OCI-LY1 (cell line): ENCODE measurements at regions not wholly inside any gene's neighbourhood (a gene's known extent, or its start where the extent isn't known, plus 50 kb on each side); places are given as distances from the start of the nearest gene placed in this dataset.
"Not testable (repeated sequence)": the region's sequence is repeated elsewhere in the genome, so short reads cannot be mapped to it uniquely, and the experiment has no call there.

Experiments
- H2AFZ ChIP-seq: fragments of 200-600 bp; sonication (generic), shearing (Covaris generic); 2 replicates; pipeline ENCODE4 v1.6.0; 2014; ENCODE audit warnings: antibody characterized with exemption, mild to moderate bottlenecking, low read length
- H3F3A ChIP-seq: fragments of 200-600 bp; sonication (generic), shearing (Covaris generic); 2 replicates; pipeline ENCODE4 v1.6.0; 2014; ENCODE audit warnings: mild to moderate bottlenecking, antibody characterized with exemption, low read length, moderate library complexity; ENCODE audit not compliant: insufficient read depth
- H3K27ac ChIP-seq: fragments of 200-600 bp; sonication (generic); 2 replicates; pipeline ENCODE4 v1.5.1; 2014; ENCODE audit warnings: low read length, mixed run types, mild to moderate bottlenecking, low read depth; ENCODE audit not compliant: poor library complexity, severe bottlenecking
- H3K27me3 ChIP-seq: fragments of 200-600 bp; sonication (generic); 2 replicates; pipeline ENCODE4 v1.6.0; 2014; ENCODE audit warnings: antibody characterized with exemption, mild to moderate bottlenecking, low read length, moderate library complexity; ENCODE audit not compliant: insufficient read depth
- H3K36me3 ChIP-seq: fragments of 200-600 bp; sonication (generic); 2 replicates; pipeline ENCODE4 v1.6.1; 2014; ENCODE audit warnings: mild to moderate bottlenecking, antibody characterized with exemption, low read length, moderate library complexity, mixed read lengths; ENCODE audit not compliant: insufficient read depth
- H3K4me1 ChIP-seq: fragments of 200-600 bp; sonication (generic); 2 replicates; pipeline ENCODE4 v1.5.1; 2014; ENCODE audit warnings: mild to moderate bottlenecking, low read length, moderate library complexity; ENCODE audit not compliant: insufficient read depth, severe bottlenecking
- H3K4me2 ChIP-seq: fragments of 200-600 bp; sonication (generic), shearing (Covaris generic); 2 replicates; pipeline ENCODE4 v1.6.1; 2014; ENCODE audit warnings: low read length
- H3K4me3 ChIP-seq: fragments of 200-600 bp; sonication (generic); 2 replicates; pipeline ENCODE4 v1.5.1; 2014; ENCODE audit warnings: low read length, low read depth, mild to moderate bottlenecking, mixed read lengths; ENCODE audit not compliant: poor library complexity, severe bottlenecking
- H3K79me2 ChIP-seq: fragments of 200-600 bp; shearing (Covaris generic); 2 replicates; pipeline ENCODE4 v1.6.1; 2016; ENCODE audit warnings: mixed run types, low read length, mixed read lengths; ENCODE audit not compliant: insufficient read depth
- H3K9ac ChIP-seq: fragments of 200-600 bp; sonication (generic), shearing (Covaris generic); 2 replicates; pipeline ENCODE4 v1.6.1; 2014; ENCODE audit warnings: mild to moderate bottlenecking, low read length, mixed read lengths
- H3K9me2 ChIP-seq: fragments of 200-600 bp; sonication (generic), shearing (Covaris generic); 2 replicates; pipeline ENCODE4 v1.6.1; 2014; ENCODE audit warnings: low read depth, mild to moderate bottlenecking, low read length, mixed read lengths
- H3K9me3 ChIP-seq: fragments of 200-600 bp; shearing (Covaris generic); 2 replicates; pipeline ENCODE4 v1.6.1; 2014; ENCODE audit warnings: low read length, mixed read lengths
- H4K20me1 ChIP-seq: fragments of 200-600 bp; sonication (generic), shearing (Covaris generic); 2 replicates; pipeline ENCODE4 v1.6.0; 2016; ENCODE audit warnings: mild to moderate bottlenecking, low read length; ENCODE audit not compliant: insufficient read depth
- CTCF ChIP-seq: fragments of 200-600 bp; sonication (generic), shearing (Covaris generic); IDR thresholded peaks from 2 replicates; pipeline ENCODE4 v1.5.1; 2017; ENCODE audit warnings: mild to moderate bottlenecking, antibody characterized with exemption, low read length, moderate library complexity, mixed read lengths
- EZH2 ChIP-seq: fragments of 200-600 bp; sonication (generic), shearing (Covaris generic); IDR thresholded peaks from 2 replicates; pipeline ENCODE4 v1.8.0; 2017; ENCODE audit warnings: borderline replicate concordance, mixed run types, mild to moderate bottlenecking, antibody characterized with exemption, low read length, moderate library complexity, mixed read lengths

DNA sequence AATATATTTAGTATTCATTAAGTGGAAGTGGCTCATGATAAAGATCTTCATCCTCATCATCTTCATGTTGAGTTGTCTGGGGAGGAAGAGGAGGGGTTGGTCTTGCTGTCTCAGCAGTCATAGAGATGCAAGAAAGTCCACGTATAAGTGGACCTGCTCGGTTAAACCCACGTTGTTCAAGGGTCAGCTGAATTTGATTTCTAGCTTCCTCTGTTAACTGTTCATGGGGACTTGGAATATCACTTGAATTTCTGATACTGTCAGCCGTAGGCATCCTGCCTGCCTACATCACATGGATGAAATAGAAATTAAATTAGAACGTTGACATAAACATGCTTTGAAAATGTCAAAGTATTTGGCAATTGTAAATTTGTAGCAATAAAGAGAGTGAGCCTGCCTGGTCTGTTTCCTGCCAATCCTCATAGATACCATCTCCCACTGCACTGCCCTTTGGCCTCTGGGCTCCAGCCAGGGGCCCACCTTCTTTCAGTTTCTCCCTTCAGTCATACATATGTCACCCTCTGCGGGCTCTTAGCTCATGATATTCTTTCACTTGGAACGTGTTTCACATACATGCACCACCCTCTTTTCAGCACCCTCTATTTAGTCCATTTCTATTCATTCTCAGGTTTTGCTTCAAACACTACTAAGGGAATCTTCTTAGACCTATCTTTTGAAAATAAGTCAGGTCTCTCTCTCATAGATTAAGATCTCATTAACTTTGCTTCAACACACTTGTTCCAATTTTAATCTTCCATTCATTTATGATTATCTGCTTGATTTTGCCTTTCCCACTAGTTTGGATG is 376.3 kb downstream of the IPMK start:
- Histone ChIP-seq H3K9ac (no peak overlapping the region), H3F3A (no peaks in the 10 kb centered on the region), H4K20me1 (no peaks in the 10 kb centered on the region), H3K4me1 (no peaks in the 10 kb centered on the region), H3K36me3 (no peaks in the 10 kb centered on the region), H3K27ac (no peak overlapping the region), H2AFZ (no peak overlapping the region), H3K9me2 (no peaks in the 10 kb centered on the region), H3K27me3 (no peaks in the 10 kb centered on the region), H3K9me3 (no peaks in the 10 kb centered on the region), H3K4me2 (no peak overlapping the region), H3K79me2 (no peaks in the 10 kb centered on the region), H3K4me3 (no peak overlapping the region)
- no peak for TF ChIP-seq EZH2
- no peak for TF ChIP-seq CTCF

DNA sequence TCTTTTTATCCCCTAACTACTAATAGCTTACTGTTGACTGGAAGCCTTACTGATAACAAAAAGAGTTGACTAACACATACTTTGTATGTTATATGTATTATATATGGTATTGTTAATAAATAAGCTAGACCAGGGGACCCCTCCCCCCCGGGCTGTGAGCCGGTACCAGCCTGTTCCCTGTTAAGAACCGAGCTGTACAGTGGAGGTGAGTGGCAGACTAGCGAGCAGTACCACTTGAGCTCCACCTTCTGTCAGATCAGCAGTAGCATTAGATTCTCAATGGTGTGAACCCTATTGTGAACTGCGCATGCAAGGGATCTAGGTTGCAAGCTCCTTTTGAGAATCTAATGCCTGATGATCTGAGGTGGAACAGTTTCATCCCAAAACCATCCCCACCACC is 377.0 kb downstream of the IPMK start:
- H3K36me3 ChIP-seq: no peaks in the 10 kb centered on the region
- no peaks in the 10 kb centered on the region for H3F3A ChIP-seq
- H3K27ac ChIP-seq: no peak overlapping the region
- no peak overlapping the region for H3K9ac ChIP-seq
- H4K20me1 ChIP-seq: no peaks in the 10 kb centered on the region
- H3K4me1 ChIP-seq: no peaks in the 10 kb centered on the region
- H2AFZ ChIP-seq: no peak overlapping the region
- H3K27me3 ChIP-seq: no peaks in the 10 kb centered on the region
- TF ChIP-seq CTCF (no peak), EZH2 (no peak)
- H3K4me3 ChIP-seq: no peak overlapping the region
- no peaks in the 10 kb centered on the region for H3K9me3 ChIP-seq
- H3K4me2 ChIP-seq: no peak overlapping the region
- no peaks in the 10 kb centered on the region for H3K9me2 ChIP-seq
- no peaks in the 10 kb centered on the region for H3K79me2 ChIP-seq

DNA sequence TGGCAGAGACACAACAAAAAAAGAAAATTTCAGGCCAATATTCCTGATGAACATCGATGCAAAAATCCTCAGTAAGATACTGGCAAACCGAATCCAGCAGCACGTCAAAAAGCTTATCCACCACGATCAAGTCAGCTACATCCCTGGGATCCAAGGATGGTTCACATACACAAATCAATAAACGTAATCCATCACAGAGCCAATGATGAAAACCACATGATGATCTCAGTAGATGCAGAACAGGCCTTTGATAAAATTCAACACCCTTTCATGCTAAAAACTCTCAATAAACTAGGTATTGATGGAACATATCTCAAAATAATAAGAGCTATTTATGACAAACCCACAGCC is 382.1 kb downstream of the IPMK start:
- not testable (repeated sequence) for H3K27ac ChIP-seq, H3K79me2 ChIP-seq

More for the DNA sequence above, 382.1 kb downstream of the IPMK start:
- H3K9ac ChIP-seq, H3K4me2 ChIP-seq, H3K4me3 ChIP-seq, H3K4me1 ChIP-seq, H3F3A ChIP-seq, H2AFZ ChIP-seq, H3K9me2 ChIP-seq, H3K9me3 ChIP-seq, H3K36me3 ChIP-seq, H3K27me3 ChIP-seq, H4K20me1 ChIP-seq: not testable (repeated sequence)
